ENCODE measurements at regions not wholly inside any gene's neighbourhood (a gene's known extent, or its start where the extent isn't known, plus 50 kb on each side); places are given as distances from the start of the nearest gene placed in this dataset.

DNA sequence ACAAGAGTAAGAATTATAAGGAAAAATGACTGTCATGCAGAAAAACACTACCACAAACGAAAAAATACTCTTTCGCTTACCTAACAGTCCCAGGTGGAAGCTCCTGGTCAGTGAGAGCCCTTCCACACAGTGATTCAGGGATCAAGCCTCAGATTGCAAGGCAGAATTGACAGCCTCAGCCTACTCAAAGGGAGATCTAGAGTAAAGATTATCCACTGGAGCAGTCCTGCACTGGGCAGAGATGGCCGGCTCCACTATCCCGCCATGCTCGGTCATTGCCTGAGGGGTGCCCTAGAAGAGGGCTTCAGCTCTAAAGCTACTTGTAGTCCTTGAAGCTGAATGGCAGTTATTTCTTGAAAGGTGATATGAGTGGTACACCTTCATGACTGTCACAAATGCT, 174.7 kb downstream of the TTC8 start (continued):
- TF ChIP-seq, protein P1, sequence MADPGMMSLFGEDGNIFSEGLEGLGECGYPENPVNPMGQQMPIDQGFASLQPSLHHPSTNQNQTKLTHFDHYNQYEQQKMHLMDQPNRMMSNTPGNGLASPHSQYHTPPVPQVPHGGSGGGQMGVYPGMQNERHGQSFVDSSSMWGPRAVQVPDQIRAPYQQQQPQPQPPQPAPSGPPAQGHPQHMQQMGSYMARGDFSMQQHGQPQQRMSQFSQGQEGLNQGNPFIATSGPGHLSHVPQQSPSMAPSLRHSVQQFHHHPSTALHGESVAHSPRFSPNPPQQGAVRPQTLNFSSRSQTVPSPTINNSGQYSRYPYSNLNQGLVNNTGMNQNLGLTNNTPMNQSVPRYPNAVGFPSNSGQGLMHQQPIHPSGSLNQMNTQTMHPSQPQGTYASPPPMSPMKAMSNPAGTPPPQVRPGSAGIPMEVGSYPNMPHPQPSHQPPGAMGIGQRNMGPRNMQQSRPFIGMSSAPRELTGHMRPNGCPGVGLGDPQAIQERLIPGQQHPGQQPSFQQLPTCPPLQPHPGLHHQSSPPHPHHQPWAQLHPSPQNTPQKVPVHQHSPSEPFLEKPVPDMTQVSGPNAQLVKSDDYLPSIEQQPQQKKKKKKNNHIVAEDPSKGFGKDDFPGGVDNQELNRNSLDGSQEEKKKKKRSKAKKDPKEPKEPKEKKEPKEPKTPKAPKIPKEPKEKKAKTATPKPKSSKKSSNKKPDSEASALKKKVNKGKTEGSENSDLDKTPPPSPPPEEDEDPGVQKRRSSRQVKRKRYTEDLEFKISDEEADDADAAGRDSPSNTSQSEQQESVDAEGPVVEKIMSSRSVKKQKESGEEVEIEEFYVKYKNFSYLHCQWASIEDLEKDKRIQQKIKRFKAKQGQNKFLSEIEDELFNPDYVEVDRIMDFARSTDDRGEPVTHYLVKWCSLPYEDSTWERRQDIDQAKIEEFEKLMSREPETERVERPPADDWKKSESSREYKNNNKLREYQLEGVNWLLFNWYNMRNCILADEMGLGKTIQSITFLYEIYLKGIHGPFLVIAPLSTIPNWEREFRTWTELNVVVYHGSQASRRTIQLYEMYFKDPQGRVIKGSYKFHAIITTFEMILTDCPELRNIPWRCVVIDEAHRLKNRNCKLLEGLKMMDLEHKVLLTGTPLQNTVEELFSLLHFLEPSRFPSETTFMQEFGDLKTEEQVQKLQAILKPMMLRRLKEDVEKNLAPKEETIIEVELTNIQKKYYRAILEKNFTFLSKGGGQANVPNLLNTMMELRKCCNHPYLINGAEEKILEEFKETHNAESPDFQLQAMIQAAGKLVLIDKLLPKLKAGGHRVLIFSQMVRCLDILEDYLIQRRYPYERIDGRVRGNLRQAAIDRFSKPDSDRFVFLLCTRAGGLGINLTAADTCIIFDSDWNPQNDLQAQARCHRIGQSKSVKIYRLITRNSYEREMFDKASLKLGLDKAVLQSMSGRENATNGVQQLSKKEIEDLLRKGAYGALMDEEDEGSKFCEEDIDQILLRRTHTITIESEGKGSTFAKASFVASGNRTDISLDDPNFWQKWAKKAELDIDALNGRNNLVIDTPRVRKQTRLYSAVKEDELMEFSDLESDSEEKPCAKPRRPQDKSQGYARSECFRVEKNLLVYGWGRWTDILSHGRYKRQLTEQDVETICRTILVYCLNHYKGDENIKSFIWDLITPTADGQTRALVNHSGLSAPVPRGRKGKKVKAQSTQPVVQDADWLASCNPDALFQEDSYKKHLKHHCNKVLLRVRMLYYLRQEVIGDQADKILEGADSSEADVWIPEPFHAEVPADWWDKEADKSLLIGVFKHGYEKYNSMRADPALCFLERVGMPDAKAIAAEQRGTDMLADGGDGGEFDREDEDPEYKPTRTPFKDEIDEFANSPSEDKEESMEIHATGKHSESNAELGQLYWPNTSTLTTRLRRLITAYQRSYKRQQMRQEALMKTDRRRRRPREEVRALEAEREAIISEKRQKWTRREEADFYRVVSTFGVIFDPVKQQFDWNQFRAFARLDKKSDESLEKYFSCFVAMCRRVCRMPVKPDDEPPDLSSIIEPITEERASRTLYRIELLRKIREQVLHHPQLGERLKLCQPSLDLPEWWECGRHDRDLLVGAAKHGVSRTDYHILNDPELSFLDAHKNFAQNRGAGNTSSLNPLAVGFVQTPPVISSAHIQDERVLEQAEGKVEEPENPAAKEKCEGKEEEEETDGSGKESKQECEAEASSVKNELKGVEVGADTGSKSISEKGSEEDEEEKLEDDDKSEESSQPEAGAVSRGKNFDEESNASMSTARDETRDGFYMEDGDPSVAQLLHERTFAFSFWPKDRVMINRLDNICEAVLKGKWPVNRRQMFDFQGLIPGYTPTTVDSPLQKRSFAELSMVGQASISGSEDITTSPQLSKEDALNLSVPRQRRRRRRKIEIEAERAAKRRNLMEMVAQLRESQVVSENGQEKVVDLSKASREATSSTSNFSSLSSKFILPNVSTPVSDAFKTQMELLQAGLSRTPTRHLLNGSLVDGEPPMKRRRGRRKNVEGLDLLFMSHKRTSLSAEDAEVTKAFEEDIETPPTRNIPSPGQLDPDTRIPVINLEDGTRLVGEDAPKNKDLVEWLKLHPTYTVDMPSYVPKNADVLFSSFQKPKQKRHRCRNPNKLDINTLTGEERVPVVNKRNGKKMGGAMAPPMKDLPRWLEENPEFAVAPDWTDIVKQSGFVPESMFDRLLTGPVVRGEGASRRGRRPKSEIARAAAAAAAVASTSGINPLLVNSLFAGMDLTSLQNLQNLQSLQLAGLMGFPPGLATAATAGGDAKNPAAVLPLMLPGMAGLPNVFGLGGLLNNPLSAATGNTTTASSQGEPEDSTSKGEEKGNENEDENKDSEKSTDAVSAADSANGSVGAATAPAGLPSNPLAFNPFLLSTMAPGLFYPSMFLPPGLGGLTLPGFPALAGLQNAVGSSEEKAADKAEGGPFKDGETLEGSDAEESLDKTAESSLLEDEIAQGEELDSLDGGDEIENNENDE (IDR thresholded peaks at IDR 0.05; ENCODE audit: insufficient replicate concordance, low read length): no peak
- no peak for TF ChIP-seq SP2 (IDR thresholded peaks at IDR 0.05; ENCODE audit: low read length)
- TF ChIP-seq NANOG (IDR thresholded peaks at IDR 0.05; ENCODE audit: insufficient read depth, low read depth, low read length, poor library complexity, severe bottlenecking): no peak
- TF ChIP-seq SRF (IDR thresholded peaks at IDR 0.05; ENCODE audit: low read depth, low read length): no peak
- TF ChIP-seq YY1 (IDR thresholded peaks at IDR 0.05; ENCODE audit: low read depth, low read length): no peak
- no peak for TF ChIP-seq RBBP5 (IDR thresholded peaks at IDR 0.05; ENCODE audit: borderline replicate concordance, low read depth, low read length)
- no peak for TF ChIP-seq KDM5A (IDR thresholded peaks at IDR 0.05; ENCODE audit: low read length)
- TF ChIP-seq, protein P2, sequence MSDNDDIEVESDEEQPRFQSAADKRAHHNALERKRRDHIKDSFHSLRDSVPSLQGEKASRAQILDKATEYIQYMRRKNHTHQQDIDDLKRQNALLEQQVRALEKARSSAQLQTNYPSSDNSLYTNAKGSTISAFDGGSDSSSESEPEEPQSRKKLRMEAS (IDR thresholded peaks at IDR 0.05): no peak
- no peak for TF ChIP-seq EZH2 (IDR thresholded peaks at IDR 0.05; ENCODE audit: low read depth, low read length, severe bottlenecking)
- no peak for TF ChIP-seq HDAC6 (IDR thresholded peaks at IDR 0.05; ENCODE audit: low read depth, low read length)
- no peak for TF ChIP-seq CHD2 (IDR thresholded peaks at IDR 0.05; ENCODE audit: low read length)
- TF ChIP-seq SIN3A (conservative IDR thresholded peaks at IDR 0.05 in 1 of 2, IDR thresholded peaks at IDR 0.05 in 1 of 2; ENCODE audit: low read depth in 1 of 2, low read length in 2 of 2): no peak

Data from H1 (cell line).